Right lobe of liver (tissue), 4 donors: ENCODE measurements at regions not wholly inside any gene's neighbourhood (a gene's known extent, or its start where the extent isn't known, plus 50 kb on each side); places are given as distances from the start of the nearest gene placed in this dataset.

Experiments
- POLR2A ChIP-seq: fragments of 450-650 bp; IDR thresholded peaks from one replicate; pipeline ENCODE4 v1.6.1; 2017; ENCODE audit warnings: antibody characterized with exemption, mild to moderate bottlenecking
- TF ChIP-seq, protein P1 (sequence below), 4 donors: fragments of 200-600 bp in 3 of 4; fragments of 450-650 bp in 1 of 4; IDR thresholded peaks; one replicate each; pipeline versions ENCODE4 v1.5.1 to v1.8.0; 2016 to 2022; ENCODE audit warnings: antibody characterized with exemption in 4 of 4, mild to moderate bottlenecking in 2 of 4
- donor health status: DM: no; HTN: no; CAD: no.
- donor health status: DM: no; HTN: no; CAD: no.
- donor health status: DM: no; HTN: yes; CAD: no.

DNA sequence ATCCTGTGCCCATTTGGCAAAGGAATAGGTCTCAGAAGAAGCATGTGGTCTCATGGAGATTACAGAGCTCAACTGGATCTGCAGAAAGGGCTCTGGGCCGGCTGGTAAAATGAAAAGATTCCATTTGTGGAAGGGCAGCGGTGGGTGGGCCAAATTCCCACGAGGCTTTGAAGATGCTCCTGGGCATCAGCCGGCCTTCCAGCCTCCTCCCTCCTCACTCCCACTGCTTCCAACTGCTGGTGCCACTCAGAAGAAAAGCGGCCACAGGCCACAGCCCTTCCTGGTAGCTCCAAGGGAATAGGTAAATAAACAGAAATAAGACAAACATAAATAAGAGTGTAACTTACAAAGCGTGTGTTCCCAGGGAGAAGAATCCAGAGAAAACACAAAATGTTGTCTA is 136.3 kb upstream of the SLC44A3 start:
- TF ChIP-seq, protein P1, sequence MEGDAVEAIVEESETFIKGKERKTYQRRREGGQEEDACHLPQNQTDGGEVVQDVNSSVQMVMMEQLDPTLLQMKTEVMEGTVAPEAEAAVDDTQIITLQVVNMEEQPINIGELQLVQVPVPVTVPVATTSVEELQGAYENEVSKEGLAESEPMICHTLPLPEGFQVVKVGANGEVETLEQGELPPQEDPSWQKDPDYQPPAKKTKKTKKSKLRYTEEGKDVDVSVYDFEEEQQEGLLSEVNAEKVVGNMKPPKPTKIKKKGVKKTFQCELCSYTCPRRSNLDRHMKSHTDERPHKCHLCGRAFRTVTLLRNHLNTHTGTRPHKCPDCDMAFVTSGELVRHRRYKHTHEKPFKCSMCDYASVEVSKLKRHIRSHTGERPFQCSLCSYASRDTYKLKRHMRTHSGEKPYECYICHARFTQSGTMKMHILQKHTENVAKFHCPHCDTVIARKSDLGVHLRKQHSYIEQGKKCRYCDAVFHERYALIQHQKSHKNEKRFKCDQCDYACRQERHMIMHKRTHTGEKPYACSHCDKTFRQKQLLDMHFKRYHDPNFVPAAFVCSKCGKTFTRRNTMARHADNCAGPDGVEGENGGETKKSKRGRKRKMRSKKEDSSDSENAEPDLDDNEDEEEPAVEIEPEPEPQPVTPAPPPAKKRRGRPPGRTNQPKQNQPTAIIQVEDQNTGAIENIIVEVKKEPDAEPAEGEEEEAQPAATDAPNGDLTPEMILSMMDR (IDR thresholded peaks at IDR 0.05): no peak
- no peak for TF ChIP-seq POLR2A
